ENCODE measurements at regions not wholly inside any gene's neighbourhood (a gene's known extent, or its start where the extent isn't known, plus 50 kb on each side); places are given as distances from the start of the nearest gene placed in this dataset.

DNA sequence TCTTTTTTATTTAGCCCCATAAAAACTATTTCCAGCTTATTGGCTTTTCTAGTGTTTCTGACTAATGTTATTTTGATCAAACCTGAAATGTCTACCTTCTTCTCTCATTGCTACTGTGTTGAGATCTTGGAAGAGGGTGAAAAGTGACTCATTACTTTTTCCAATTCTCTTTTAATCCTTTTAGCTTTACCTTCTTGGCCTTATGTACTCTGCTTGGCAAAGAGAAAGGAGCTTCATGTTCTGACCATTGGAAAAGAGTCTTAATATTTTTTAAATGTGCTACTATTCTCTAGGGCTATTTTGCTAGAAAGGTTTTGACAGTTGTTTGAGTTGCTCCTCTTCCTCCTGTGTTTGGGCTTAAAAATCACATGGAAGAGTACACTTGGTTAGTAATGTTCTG, 97.8 kb upstream of the CHODL start:
- TF ChIP-seq, protein P1, sequence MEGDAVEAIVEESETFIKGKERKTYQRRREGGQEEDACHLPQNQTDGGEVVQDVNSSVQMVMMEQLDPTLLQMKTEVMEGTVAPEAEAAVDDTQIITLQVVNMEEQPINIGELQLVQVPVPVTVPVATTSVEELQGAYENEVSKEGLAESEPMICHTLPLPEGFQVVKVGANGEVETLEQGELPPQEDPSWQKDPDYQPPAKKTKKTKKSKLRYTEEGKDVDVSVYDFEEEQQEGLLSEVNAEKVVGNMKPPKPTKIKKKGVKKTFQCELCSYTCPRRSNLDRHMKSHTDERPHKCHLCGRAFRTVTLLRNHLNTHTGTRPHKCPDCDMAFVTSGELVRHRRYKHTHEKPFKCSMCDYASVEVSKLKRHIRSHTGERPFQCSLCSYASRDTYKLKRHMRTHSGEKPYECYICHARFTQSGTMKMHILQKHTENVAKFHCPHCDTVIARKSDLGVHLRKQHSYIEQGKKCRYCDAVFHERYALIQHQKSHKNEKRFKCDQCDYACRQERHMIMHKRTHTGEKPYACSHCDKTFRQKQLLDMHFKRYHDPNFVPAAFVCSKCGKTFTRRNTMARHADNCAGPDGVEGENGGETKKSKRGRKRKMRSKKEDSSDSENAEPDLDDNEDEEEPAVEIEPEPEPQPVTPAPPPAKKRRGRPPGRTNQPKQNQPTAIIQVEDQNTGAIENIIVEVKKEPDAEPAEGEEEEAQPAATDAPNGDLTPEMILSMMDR (IDR thresholded peaks at IDR 0.05): no peak
- TF ChIP-seq POLR2A (IDR thresholded peaks at IDR 0.05): no peak
